ENCODE measurements at regions not wholly inside any gene's neighbourhood (a gene's known extent, or its start where the extent isn't known, plus 50 kb on each side); places are given as distances from the start of the nearest gene placed in this dataset.

DNA sequence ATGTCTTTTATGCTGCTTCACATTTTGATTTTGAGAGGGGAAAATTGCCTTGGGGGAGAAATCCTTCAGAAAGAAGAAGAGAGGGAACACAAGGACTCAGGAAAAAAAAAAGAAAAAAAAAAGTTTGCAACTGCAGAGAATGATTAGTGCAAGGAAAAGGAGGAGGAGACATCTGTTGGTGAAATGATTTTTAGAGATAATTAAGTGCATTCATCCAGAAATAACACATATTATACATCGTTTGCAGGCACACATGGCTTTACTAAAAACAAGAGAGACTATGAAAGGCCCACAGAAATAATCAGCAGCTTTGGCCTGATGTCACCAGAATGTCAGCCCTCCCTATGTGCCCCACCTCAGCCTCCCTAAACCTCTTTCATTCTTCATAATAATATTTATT, 1058.2 kb downstream of the PCDH9 start:
- Histone ChIP-seq H3K4me3 (ENCODE audit: low read depth, low read length) (no peak overlapping the region), H3K79me2 (no peaks in the 10 kb centered on the region), H2AFZ (no peak overlapping the region), H3K27ac (no peak overlapping the region), H3K4me1 (no peaks in the 10 kb centered on the region), H3K36me3 (ENCODE audit: control insufficient read depth, insufficient read depth, low read length) (no peaks in the 10 kb centered on the region), H3K9me3 (ENCODE audit: control insufficient read depth, low read length) (no peaks in the 10 kb centered on the region), H3K9ac (no peak overlapping the region), H3K27me3 (ENCODE audit: control insufficient read depth, insufficient read depth, low read length) (no peaks in the 10 kb centered on the region), H3K4me2 (ENCODE audit: low read length) (no peak overlapping the region)
- TF ChIP-seq, protein P1, sequence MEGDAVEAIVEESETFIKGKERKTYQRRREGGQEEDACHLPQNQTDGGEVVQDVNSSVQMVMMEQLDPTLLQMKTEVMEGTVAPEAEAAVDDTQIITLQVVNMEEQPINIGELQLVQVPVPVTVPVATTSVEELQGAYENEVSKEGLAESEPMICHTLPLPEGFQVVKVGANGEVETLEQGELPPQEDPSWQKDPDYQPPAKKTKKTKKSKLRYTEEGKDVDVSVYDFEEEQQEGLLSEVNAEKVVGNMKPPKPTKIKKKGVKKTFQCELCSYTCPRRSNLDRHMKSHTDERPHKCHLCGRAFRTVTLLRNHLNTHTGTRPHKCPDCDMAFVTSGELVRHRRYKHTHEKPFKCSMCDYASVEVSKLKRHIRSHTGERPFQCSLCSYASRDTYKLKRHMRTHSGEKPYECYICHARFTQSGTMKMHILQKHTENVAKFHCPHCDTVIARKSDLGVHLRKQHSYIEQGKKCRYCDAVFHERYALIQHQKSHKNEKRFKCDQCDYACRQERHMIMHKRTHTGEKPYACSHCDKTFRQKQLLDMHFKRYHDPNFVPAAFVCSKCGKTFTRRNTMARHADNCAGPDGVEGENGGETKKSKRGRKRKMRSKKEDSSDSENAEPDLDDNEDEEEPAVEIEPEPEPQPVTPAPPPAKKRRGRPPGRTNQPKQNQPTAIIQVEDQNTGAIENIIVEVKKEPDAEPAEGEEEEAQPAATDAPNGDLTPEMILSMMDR (IDR thresholded peaks at IDR 0.05), result no peak

DNA sequence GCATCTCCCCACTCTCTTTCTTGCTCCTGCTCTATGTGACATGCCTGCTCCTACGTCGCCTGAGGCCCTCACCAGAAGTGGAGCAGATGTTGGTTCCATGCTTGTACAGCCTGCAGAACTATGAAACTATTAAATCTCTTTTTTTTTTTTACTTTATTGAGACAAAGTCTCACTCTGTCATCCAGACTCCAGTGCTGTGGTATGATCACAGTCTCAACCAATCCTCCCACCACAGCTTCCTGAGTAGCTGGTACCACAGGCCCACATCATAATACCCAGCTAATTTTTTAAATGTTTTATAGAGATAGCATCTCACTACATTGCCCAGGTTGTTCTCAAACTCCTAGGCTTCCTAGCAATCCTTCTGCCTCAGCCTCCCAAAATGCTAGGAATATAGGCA, 1067.7 kb downstream of the PCDH9 start:
- no peaks in the 10 kb centered on the region for H3K79me2 ChIP-seq
- H3K36me3 ChIP-seq (ENCODE audit: control insufficient read depth, insufficient read depth, low read length), result no peaks in the 10 kb centered on the region
- no peaks in the 10 kb centered on the region for H3K9me3 ChIP-seq (ENCODE audit: control insufficient read depth, low read length)
- H3K27me3 ChIP-seq (ENCODE audit: control insufficient read depth, insufficient read depth, low read length), result no peaks in the 10 kb centered on the region
- H3K4me1 ChIP-seq, result no peaks in the 10 kb centered on the region
- H2AFZ ChIP-seq, result no peak overlapping the region
- H3K4me2 ChIP-seq (ENCODE audit: low read length), result no peak overlapping the region
- TF ChIP-seq, protein P1 (IDR thresholded peaks at IDR 0.05), result no peak
- no peak overlapping the region for H3K4me3 ChIP-seq (ENCODE audit: low read depth, low read length)
- H3K27ac ChIP-seq, result no peak overlapping the region
- no peak overlapping the region for H3K9ac ChIP-seq

- Histone ChIP-seq H3K27ac (no peak overlapping the region), H3K4me1 (no peaks in the 10 kb centered on the region), H3K4me3 (ENCODE audit: low read depth, low read length) (no peak overlapping the region), H3K36me3 (ENCODE audit: control insufficient read depth, insufficient read depth, low read length) (no peaks in the 10 kb centered on the region), H3K79me2 (no peaks in the 10 kb centered on the region), H2AFZ (no peak overlapping the region), H3K4me2 (ENCODE audit: low read length) (no peak overlapping the region), H3K27me3 (ENCODE audit: control insufficient read depth, insufficient read depth, low read length) (no peaks in the 10 kb centered on the region), H3K9me3 (ENCODE audit: control insufficient read depth, low read length) (no peaks in the 10 kb centered on the region), H3K9ac (no peak overlapping the region)
- TF ChIP-seq, protein P1 (IDR thresholded peaks at IDR 0.05), result no peak
Measured at GRCh38 chr13:66159511-66159910, 1070.6 kb downstream of the PCDH9 start.

DNA sequence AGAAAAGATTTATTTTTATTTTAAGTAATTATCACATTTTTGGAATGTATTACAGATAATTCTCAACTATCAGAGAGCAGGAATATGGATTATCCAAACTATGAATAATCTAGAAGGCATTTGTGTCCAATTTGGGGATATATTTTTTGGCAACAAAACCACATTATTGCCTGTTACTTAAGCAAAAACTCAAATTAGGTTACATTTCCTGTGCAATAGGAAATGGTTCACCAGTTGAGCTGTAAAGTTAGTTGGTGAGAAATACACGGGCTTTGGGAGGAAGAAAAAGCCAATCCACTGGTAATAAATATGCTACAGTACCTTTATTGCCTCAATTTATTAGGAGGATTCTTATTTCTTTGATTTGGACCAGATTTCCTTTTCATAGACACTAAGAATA, 1075.2 kb downstream of the PCDH9 start:
- Histone ChIP-seq H3K27me3 (ENCODE audit: control insufficient read depth, insufficient read depth, low read length) (no peaks in the 10 kb centered on the region), H3K36me3 (ENCODE audit: control insufficient read depth, insufficient read depth, low read length) (no peaks in the 10 kb centered on the region), H3K79me2 (no peaks in the 10 kb centered on the region), H3K9me3 (ENCODE audit: control insufficient read depth, low read length) (no peaks in the 10 kb centered on the region), H2AFZ (no peak overlapping the region), H3K9ac (no peak overlapping the region), H3K4me3 (ENCODE audit: low read depth, low read length) (no peak overlapping the region), H3K27ac (no peak overlapping the region), H3K4me1 (no peaks in the 10 kb centered on the region), H3K4me2 (ENCODE audit: low read length) (no peak overlapping the region)
- TF ChIP-seq, protein P1 (IDR thresholded peaks at IDR 0.05), result no peak

GRCh38 chr13:66154354-66154753, 1075.8 kb downstream of the PCDH9 start:
- Histone ChIP-seq H2AFZ (no peak overlapping the region), H3K4me2 (ENCODE audit: low read length) (no peak overlapping the region), H3K9me3 (ENCODE audit: control insufficient read depth, low read length) (no peaks in the 10 kb centered on the region), H3K4me1 (no peaks in the 10 kb centered on the region), H3K4me3 (ENCODE audit: low read depth, low read length) (no peak overlapping the region), H3K27ac (no peak overlapping the region), H3K79me2 (no peaks in the 10 kb centered on the region), H3K9ac (no peak overlapping the region), H3K36me3 (ENCODE audit: control insufficient read depth, insufficient read depth, low read length) (no peaks in the 10 kb centered on the region), H3K27me3 (ENCODE audit: control insufficient read depth, insufficient read depth, low read length) (no peaks in the 10 kb centered on the region)
- TF ChIP-seq, protein P1 (IDR thresholded peaks at IDR 0.05), result no peak

All from parathyroid adenoma (tissue), 2 donors.